Hepatocyte (in vitro differentiated cells): ENCODE measurements at regions not wholly inside any gene's neighbourhood (a gene's known extent, or its start where the extent isn't known, plus 50 kb on each side); places are given as distances from the start of the nearest gene placed in this dataset.

Source experiments
- DNase-seq: peaks from one replicate; pipeline ENCODE4 v3.0.0-alpha.2; 2016; ENCODE audit warnings: low spot score
- H2AFZ ChIP-seq: fragments of 200-600 bp; sonication (generic); 2 replicates; pipeline ENCODE4 v1.6.0; 2016; ENCODE audit warnings: antibody characterized with exemption, mild to moderate bottlenecking
- H3K27ac ChIP-seq: fragments of 200-600 bp; sonication (generic); 2 replicates; pipeline ENCODE4 v1.5.1; 2016; ENCODE audit warnings: mild to moderate bottlenecking
- H3K27me3 ChIP-seq: fragments of 200-600 bp; sonication (generic); 2 replicates; pipeline ENCODE4 v1.6.1; 2016
- H3K36me3 ChIP-seq: fragments of 200-600 bp; sonication (generic); replicated peaks from 2 replicates; pipeline ENCODE4 v1.5.1; 2016; ENCODE audit warnings: low read depth; ENCODE audit not compliant: insufficient read depth
- H3K4me1 ChIP-seq: fragments of 200-600 bp; sonication (generic); 2 replicates; pipeline ENCODE4 v1.5.1; 2016; ENCODE audit warnings: mild to moderate bottlenecking, moderate library complexity; ENCODE audit not compliant: insufficient read depth
- H3K4me2 ChIP-seq: fragments of 200-600 bp; sonication (generic); 2 replicates; pipeline ENCODE4 v1.6.0; 2016
- H3K4me3 ChIP-seq: fragments of 200-600 bp; sonication (generic); 2 replicates; pipeline ENCODE4 v1.5.1; 2016; ENCODE audit warnings: mild to moderate bottlenecking
- H3K79me2 ChIP-seq: fragments of 200-600 bp; sonication (generic); 2 replicates; pipeline ENCODE4 v1.6.0; 2017; ENCODE audit warnings: mild to moderate bottlenecking
- H3K9me2 ChIP-seq: fragments of 200-600 bp; sonication (generic); replicated peaks from 2 replicates; pipeline ENCODE4 v1.6.0; 2017; ENCODE audit warnings: mild to moderate bottlenecking; ENCODE audit not compliant: insufficient read depth
- H3K9me3 ChIP-seq: fragments of 200-600 bp; sonication (generic); 2 replicates; pipeline ENCODE4 v1.5.1; 2016; ENCODE audit warnings: low read depth, mild to moderate bottlenecking
- H4K20me1 ChIP-seq: fragments of 200-600 bp; sonication (generic); 2 replicates; pipeline ENCODE4 v1.6.0; 2016; ENCODE audit warnings: mild to moderate bottlenecking; ENCODE audit not compliant: insufficient read depth, poor library complexity, severe bottlenecking
- EZH2 ChIP-seq: fragments of 200-600 bp; sonication (generic); IDR thresholded peaks from 2 replicates; pipeline ENCODE4 v1.6.1; 2016; ENCODE audit warnings: antibody characterized with exemption, mild to moderate bottlenecking, borderline replicate concordance
- EZH2phosphoT487 ChIP-seq: fragments of 200-600 bp; sonication (generic); IDR thresholded peaks from one replicate; pipeline ENCODE4 v1.6.1; 2018; ENCODE audit warnings: antibody characterized with exemption, mild to moderate bottlenecking, low read depth, moderate library complexity; ENCODE audit not compliant: unreplicated experiment, severe bottlenecking
- WGBS: methylation state at CpG from one replicate; pipeline ENCODE4 v1.1.6; 2016; ENCODE audit warnings: low lambda C conversion rate; ENCODE audit errors: missing lambda C conversion rate; 5-methylcytosine and 5-hydroxymethylcytosine counted together
- TF ChIP-seq, protein P1 (sequence below): fragments of 200-600 bp; sonication (generic); IDR thresholded peaks from 2 replicates; pipeline ENCODE4 v1.5.1; 2016; ENCODE audit warnings: antibody characterized with exemption, mild to moderate bottlenecking; ENCODE audit not compliant: poor library complexity

DNA sequence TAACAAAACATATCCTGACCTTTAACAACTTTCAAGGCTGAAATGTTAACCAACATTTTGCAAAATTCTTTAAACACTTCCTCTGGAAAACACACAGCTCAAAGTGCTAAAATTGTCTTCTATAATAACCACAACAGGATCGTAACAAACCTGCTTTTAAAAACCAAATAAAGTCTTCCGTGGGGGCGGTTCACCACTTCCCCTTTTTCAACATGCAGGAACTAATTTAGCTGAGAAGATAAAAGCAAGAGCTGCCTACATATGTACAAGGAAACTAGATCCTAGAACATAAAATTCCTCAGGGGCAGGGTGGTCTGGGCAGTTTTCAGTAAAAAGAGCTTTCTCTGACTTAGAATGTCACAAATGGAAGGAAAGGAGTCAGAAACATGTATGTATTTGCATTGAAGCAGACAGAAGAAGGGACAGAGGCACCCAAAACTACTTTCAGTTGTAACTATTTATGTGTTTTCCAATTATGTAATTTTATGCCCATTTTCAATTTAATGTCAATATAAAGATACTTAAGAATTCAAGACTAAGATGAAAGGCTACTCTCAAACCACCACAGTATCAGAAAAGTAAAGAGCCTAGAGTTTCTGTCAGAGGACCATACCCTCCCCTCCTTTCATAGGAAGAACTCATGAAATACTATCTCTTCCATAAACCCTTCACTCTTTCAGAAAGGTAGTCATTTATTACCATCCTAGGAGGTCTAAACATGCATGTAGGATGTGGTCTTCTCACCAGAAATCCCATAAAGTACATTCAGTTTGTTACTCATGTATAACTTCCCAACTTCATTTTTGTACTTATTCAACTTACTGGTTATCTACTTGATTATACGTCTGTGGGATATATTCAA, 185.9 kb upstream of the RASA1 start:
- Histone ChIP-seq H2AFZ (no peak overlapping the region), H3K27me3 (no peaks in the 10 kb centered on the region), H4K20me1 (no peaks in the 10 kb centered on the region), H3K9me2 (no peaks in the 10 kb centered on the region), H3K4me1 (no peaks in the 10 kb centered on the region), H3K79me2 (no peaks in the 10 kb centered on the region), H3K27ac (no peak overlapping the region), H3K9me3 (no peaks in the 10 kb centered on the region), H3K4me3 (no peak overlapping the region), H3K4me2 (no peak overlapping the region), H3K36me3 (no peaks in the 10 kb centered on the region)
- WGBS = 51% methylated on average over 4 of the region's 4 CpGs
- no peak for DNase-seq
- TF ChIP-seq EZH2phosphoT487 (no peak), EZH2 (no peak)
- TF ChIP-seq, protein P1, sequence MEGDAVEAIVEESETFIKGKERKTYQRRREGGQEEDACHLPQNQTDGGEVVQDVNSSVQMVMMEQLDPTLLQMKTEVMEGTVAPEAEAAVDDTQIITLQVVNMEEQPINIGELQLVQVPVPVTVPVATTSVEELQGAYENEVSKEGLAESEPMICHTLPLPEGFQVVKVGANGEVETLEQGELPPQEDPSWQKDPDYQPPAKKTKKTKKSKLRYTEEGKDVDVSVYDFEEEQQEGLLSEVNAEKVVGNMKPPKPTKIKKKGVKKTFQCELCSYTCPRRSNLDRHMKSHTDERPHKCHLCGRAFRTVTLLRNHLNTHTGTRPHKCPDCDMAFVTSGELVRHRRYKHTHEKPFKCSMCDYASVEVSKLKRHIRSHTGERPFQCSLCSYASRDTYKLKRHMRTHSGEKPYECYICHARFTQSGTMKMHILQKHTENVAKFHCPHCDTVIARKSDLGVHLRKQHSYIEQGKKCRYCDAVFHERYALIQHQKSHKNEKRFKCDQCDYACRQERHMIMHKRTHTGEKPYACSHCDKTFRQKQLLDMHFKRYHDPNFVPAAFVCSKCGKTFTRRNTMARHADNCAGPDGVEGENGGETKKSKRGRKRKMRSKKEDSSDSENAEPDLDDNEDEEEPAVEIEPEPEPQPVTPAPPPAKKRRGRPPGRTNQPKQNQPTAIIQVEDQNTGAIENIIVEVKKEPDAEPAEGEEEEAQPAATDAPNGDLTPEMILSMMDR = no peak

DNA sequence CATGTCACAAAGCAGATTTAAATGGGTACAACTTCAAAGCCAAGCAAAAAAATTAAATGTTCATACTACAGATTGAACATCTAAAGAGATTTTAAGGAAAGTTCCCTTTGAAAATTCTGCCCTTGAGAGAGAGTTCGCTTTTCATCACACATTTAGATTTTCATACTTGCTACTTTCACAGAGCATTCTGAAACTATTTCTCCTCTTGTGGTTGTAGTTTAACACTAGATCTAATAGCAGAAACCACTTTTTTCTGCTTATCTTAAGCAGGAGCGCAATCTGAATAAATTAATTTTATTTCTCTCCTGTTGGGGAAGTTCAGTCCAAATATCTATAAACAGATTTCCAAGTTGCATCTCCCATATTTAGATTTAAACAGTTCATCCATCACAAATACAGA, 173.3 kb upstream of the RASA1 start:
- Histone ChIP-seq H3K27ac (no peak overlapping the region), H3K4me1 (no peaks in the 10 kb centered on the region), H2AFZ (no peak overlapping the region), H4K20me1 (no peaks in the 10 kb centered on the region), H3K4me2 (no peak overlapping the region), H3K9me2 (no peaks in the 10 kb centered on the region), H3K79me2 (no peaks in the 10 kb centered on the region), H3K36me3 (no peaks in the 10 kb centered on the region), H3K9me3 (no peaks in the 10 kb centered on the region), H3K27me3 (peaks cover 3% of the 10 kb centered on the region), H3K4me3 (no peak overlapping the region)
- WGBS = 98% methylated on average over 2 of the region's 2 CpGs
- TF ChIP-seq EZH2phosphoT487 = no peak
- TF ChIP-seq, protein P1 = no peak
- TF ChIP-seq EZH2 = no peak
- DNase-seq = no peak

GRCh38 chr5:87094833-87095232, 172.8 kb upstream of the RASA1 start:
- H4K20me1 ChIP-seq = no peaks in the 10 kb centered on the region
- no peaks in the 10 kb centered on the region for H3K9me2 ChIP-seq
- WGBS = 90% methylated on average over 4 of the region's 4 CpGs
- peaks cover 3% of the 10 kb centered on the region for H3K27me3 ChIP-seq
- H3K27ac ChIP-seq = no peak overlapping the region
- no peaks in the 10 kb centered on the region for H3K9me3 ChIP-seq
- H3K4me2 ChIP-seq = no peak overlapping the region
- no peaks in the 10 kb centered on the region for H3K36me3 ChIP-seq
- H3K4me1 ChIP-seq = no peaks in the 10 kb centered on the region
- no peak overlapping the region for H3K4me3 ChIP-seq
- TF ChIP-seq, protein P1 = no peak
- TF ChIP-seq EZH2phosphoT487 (no peak), EZH2 (no peak)
- no peaks in the 10 kb centered on the region for H3K79me2 ChIP-seq
- DNase-seq = no peak
- no peak overlapping the region for H2AFZ ChIP-seq
